ENCODE measurements at regions not wholly inside any gene's neighbourhood (a gene's known extent, or its start where the extent isn't known, plus 50 kb on each side); places are given as distances from the start of the nearest gene placed in this dataset.

DNA sequence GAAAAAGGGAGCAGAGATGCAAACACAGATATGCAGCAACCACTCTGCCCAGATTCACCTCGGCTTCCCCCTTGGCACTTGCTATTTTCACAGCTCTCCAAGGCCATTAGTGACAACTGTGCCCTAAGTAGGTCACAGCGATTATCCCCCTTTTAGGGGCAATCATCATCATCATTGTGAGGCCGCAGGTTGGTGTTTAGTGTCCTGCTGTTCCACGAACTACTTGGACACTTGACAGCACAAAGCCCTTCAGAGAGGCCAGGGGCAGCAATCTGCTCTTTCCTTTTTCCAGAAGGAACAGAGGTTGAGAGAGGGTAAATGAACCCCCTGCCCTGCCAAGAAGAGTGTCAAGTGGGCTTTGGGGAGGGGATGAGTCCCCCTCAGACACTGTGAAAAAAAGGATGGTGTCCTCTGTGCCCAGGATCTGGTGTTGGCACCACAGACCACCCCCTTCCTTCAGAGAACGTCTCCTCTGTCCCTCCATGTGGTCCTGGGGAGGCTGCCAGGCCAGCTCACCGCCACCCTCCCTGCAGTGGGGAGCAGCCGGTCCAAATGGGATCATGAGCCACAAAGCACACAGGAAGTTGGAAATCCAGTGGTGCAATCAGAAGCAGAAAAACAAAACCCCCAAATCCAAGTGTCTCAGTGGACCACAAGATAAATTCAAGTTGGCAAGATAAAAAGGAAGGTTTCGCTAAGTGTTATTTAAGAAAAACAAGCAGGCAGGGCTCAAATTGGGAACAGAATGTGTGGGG, 78.4 kb upstream of the MED9 start:
- no peak for DNase-seq

DNA sequence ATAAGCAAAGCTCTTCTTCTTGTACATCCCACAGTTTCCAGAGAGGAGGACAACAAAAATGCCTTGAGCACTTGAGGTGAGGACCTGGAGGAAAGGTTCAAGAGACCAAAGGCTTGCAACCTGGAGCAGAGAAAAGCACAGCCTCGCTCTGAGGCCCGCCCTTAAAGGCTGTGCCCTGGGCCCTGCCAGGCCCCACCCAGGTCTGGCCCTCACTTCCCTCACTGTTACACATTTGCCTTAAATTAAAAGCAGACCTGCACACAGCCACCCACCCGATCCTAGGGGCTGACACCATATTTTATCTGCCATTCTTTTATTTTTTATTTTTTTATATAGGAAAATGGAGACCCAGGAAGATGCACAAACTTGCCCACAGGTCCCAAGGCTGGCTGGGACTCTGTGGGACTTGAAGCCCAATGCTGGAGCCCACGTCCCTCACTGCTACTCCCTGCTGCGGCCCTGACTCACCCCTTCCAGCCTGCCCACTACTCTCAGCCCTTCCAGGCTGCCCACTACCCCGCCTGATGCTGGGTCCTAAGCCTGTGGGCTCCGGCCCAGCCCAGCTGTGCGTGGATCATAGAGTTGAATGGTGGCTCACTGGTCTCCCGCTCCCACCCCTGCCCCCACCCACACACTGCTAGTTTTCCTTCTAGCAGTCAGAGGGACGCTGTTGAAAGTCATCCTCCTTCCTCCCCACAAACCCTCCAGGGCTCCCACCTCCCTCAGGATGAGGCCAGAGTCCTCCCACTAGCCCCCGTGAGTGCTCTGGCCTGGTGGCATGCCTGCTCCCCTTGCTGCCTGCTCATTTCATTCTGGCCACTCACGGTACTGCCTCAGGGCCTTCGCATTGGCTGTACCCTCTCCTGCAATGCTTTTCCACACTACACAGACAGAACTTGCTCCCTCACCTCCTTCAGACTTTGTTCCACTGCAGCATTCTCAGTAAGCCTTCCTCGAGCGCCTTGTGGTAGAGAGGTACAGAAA, 77.6 kb upstream of the MED9 start:
- no peak for DNase-seq

DNA sequence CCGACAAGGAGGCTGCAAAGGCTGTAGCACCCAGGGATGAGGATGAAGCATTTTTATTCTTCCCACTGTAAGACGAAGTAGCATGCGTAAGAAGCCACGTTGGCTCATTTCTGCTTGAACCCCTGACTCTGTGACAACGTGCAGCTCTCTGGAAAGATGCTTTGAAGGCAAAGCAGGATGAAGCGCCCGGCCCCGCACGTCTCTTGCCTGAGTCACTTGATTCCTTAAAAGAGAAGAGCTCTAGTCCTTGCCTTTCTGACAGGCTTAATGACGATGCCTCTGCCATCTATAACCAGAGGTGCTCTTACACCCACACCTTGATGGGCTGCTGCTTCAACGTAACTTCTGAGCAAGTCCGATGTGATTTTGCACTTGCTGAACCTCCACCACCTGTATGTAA, 76.7 kb upstream of the MED9 start:
- DNase-seq = no peak

DNA sequence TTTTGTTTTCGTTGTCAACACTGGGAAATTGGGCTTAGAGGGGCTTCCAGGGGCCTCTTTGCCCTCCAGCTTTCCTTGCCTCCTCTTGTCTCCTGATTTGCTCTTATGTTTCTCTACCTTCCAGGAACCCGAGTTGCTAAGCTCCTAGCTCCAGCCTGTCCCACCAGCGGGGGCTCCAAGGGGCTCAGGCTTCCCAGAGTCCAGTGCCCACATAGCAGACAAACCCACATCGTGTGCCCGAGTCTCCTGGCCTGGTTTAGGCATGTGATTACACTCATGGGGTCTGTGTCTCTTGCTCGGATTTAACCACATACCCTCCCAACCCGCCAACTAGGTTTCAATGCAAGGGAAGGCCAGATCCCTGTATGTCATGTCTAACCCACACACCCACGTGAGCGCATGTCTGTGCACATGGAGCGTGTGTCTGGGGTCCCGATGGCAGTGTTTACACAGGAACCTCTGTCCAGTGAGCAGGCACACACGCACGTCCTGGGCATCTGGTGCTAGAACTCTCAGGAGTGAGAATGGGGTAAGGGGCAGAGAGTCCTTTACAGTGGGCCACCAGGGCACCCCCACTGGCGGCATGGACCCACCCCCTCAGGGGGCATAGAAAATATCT, 76.1 kb upstream of the MED9 start:
- no peak for DNase-seq

DNA sequence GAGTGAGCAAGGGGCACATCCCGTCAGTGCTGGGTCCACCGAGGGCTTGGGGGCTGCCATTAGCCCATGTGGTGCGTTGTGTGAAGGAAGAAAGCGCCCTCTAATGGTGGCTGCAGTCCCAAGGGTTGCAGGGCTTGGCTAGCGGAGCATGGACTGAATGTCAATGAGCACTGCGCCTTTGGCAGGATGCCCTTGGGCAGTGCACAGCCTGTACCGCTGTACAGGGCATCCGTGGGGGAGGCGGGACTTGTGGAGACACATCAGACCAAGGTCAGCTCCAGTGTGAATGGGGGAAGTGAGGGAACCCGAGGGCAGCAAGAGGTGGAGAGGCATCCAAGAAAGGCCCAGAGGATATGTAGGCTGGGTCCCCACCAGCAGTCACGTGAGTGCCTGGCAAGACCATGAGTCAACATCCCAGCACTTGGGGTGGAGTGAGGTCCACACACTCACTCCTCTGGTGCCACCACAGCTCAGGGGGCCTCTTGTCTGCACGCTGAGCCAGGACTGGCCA, 75.5 kb upstream of the MED9 start:
- peak in 1 of 2 experiments; percentile 31 for DNase-seq

DNA sequence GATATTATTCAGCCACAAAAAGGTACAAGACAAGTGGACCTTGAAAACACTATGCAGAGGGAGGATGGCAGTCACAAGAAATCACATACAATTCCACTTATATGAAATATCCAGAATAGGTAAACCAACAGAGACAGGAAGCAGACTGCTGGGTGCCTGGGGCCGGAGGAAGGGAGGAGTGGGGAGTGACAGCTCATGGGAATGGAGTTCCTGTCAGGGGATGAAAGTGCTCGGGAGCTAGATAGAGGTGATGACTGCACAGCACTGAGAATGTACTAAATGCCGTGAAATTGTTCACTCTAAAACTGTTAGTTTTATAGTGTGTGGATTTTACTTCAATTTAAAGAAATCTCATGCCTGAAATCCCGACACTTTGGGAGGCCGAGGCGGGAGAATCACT, 74.2 kb upstream of the MED9 start:
- DNase-seq = no peak

DNA sequence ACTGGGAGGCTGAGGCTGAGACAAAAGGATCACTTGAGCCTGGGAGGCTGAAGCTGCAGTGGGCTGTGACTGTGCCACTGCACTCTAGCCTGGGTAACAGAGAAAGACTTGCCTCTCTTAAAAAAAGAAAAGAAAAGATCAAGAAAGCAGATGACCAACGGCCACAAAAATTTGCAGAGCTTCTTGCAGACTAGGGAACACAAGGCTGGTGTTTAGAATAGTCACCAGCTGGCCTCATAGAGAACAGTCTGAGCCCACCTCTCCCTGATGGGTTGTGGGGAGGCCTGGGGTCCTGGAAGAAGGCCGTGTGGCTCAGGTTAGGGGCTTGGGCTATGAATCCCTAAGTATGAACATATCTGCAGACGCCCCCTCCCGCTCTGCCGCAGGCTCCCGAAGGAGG, 73.7 kb upstream of the MED9 start:
- DNase-seq = no peak

DNA sequence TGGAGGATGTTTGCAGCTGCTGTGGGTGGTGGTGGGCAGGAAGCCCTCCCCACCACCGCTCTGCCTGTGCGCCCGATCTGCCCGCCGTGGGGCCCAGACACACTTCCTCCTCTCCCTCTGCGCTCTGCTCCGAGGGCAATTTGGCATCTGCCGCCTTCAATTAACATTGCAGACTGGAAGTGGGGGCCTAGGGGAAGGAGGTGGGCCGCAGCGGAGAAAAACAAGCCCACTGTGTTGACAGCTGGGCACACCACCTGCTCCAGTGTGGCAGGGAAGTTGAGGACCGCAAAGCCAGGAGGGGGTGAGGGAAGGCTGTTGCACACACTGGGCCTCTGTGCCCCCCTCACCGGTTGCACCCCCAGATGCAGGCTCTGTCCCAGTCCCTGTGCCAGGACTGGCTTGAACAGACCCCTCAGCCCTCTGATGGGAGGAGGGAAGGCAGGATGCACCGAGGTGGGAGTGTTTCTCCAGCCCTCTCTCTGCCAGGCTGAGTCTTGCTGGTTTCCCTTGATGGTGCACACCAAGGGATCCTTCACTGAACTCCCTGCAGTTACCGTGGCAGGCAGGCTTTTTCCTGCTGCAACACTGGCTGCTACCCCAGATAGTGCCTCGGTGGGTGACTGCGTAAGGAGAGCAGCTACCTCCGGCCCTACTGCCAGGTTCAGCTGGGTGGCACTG, 72.8 kb upstream of the MED9 start:
- peak; percentile 52 to 59 for DNase-seq

DNA sequence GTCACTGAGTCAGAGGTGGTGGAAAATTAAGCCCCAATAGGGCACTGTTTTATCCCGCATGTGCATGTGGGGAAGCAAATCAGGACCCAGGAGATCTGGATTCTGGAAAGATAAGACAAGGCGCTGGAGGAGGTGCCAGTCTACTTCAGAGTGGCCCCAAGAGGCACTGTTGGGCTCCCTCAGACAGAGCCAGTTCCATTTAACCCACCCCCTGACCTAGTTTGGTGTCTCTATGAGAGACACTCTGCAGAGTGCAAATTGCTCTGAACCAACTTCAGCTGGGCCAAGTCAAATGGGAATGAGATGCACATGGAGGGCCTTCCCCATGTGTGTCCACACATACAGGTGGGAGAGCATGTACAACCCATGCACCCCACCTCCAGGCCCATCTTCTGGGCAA, 71.1 kb upstream of the MED9 start:
- DNase-seq = no peak

DNA sequence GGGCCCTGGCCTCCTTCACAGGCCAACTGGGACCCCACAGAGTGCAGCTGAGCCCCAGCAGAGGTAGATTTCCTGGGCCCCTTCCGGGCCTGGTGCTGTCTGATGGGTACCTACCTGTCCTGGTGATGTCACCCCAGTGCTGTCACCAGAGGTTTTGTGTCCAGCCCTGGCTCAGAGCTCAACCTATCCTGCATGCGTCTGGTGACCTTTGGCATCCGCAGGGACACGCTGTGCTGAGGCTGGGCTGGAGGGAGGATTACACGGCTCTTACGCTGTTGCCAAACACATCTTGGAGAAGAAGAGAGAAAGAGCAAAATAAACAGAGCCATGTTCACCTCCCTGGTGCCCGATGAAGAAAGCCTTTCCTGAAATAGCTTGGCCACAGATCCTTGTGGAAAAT, 70.6 kb upstream of the MED9 start:
- no peak for DNase-seq

DNA sequence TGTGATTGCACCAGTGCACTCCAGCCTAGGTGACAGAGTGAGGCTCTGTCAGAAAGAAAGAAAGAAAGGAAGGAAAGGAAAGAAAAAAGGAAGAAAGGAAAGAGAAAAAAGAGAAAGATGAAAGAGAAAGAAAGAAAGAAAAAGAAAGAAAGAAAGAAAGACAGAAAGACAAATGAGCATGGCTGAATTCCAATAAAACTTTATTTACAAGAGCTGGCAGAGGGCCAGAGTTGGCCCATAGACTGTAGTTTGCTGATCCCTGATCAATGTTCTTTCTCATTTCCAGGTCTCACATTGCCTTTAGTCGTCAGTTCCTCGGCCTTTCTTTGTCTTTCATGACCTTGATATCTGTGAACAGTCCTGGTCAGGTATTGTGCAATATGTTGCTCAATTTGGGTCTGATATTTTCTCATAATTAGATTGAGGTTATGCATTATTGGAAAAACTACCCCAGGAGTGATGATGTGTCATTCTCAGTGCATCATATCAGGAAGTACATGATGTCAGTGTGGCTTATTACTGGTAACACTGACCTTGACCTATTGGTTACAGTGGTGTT, 68.5 kb upstream of the MED9 start:
- DNase-seq = no peak

DNA sequence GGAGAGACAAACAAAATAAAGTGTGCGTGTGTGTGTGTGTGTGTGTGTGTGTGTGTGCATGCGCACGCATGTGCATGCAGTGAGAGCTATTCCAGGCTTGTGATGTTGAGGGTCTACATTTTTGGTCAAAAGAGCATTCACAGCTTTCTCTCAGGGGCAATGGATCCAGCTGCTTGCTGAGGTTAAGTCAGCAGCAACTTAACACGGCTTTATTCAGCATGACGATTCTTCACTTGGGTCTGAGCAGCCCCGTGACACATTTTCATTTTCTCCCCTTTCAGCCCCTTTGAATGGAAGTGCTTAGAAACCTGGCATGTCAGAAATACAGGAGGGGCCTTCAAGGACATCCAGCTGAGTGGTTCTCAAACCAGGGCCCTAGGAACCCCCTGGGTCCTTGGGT, 66.4 kb upstream of the MED9 start:
- no peak for DNase-seq

DNA sequence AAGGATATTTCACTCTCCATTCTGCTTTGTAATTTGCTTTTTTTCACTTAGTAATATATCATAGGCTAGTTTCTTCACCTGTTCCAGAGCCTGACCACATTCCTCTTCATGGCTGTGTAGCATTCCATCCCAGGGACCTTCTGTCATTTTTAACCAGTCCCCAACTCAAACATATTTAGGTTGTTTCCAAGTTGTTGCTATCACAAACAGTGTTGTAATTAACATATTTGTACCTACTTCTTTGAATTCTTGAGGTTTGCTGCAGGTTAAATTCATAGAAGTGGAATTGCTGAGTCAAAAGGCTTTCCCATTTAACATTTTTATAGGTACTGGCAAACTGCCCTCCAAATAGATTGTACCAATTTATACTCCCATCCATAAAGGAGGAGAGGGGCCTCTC, 65.1 kb upstream of the MED9 start:
- DNase-seq = no peak

DNA sequence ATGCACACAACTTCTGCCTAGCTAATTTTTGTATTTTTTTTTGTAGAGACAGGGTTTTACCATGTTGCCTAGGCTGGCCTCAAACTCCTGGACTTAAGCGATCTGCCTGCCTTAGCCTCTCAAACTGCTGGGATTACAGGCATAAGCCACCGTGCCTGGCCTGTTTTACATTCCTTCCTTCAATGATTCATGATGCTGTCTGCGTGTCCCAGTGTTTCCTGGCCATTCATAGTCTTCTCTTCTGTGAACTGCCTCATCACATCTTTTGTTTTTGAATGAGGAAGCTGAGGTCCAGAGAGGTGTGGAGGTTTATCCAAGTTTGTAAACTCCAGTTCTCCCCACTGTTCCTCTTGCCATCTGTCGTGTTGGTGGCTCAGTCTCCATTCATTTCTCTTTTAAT, 64.5 kb upstream of the MED9 start:
- DNase-seq = no peak

DNA sequence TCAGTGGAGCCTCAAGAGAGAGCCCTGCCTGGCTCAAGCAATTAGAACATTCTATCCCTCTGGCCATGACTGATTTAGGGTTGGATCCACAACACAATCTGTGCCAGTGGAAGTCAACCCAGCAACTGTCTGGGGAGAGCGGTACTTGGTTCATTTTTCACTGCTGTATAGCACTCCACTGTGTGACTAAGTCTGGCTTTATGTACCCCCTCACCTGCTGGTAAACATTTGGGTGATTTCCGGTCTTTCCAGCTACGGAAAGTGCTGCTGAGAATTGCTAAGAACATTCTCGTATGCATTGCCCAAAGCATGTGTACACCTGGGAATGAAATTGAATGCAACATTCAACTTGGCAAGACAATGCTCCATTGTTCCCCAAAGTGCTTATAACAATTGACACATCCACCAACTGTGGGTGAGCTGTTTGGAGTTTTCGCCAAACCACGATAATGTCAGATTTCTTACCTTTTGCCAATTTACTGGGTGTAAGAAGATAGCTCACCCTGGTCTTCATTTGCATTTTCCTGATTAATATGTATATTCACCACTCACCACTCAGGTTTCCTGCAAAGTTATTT, 63.5 kb upstream of the MED9 start:
- DNase-seq = no peak

DNA sequence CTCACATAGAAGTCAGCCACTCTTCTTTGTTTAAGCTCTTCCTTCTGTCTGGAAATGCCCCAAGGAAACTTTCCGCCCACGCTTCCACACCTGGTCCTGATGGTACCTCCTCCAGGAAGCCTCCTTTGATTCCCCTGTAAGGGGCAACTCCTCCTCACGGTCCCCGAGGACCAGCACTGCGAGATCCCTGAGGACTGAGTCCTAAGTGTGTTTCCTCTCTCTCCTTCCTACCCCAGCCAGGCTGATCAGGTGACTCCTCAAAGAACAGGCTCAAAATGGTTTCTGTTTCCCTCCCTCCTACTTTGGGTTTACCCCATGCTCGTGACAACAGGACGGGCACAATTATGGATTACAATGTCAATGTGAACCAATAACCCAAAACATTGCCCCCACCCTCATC, 63.0 kb upstream of the MED9 start:
- no peak for DNase-seq

DNA sequence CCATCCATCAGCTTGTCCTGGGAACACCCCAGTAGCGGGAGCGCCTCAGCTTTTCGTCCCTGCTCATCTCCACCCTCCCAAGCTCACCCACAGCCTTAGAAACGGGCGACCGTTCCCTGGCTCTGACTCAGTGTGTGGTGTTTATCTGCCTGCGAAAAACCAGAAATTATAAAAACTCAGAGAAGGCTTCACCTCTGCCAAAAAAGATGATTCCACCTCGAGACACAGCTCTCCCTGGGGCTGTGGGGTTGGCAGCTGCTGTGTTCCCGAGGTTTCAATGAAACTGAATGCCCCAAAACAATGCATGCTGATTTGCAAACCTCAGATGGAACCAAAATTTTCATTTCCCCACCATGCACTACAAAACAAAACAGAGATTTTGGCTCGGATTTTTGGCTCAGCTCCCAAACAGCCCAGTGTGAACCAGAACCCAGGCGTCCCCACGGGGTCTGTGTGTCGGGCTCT, 62.4 kb upstream of the MED9 start:
- DNase-seq = no peak

DNA sequence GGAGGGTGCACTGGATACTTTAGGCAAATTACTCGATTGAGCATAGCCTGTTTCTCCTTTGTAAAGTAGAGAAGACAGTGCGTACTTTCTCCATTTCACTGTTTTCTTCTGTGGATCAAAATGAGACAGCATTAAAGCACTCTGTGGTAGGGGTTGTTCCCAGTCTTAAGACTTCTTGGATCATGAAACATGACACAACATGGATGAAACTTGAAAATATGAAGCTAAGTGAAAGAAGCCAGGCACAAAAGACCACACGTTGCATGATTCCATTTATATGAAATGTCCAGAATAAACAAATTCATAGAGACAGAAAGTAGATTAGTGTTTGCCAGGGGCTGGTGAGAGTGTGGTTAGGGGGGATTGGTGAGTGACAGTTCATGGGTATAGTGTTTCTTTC, 61.8 kb upstream of the MED9 start:
- no peak for DNase-seq

DNA sequence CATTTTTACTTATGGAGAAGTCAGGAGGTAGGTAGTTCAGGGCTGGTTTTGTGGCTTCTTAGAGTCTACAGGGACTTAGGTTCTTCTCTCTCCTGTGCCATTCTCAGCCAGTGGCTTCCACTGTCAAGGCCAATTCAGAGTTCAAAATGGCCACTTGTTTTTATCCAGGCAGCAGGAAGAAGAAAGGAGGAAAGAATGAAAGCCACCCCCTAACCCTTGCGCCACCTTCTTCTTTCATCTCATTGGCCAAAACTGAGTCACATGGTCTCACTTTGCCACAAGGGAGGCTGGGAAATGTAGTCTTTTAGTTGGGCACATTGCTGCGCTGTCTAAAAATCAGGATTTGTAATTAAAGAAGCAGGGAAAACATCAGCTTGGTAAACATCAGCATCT, 60.8 kb upstream of the MED9 start:
- peak; percentile 38 to 48 for DNase-seq

DNA sequence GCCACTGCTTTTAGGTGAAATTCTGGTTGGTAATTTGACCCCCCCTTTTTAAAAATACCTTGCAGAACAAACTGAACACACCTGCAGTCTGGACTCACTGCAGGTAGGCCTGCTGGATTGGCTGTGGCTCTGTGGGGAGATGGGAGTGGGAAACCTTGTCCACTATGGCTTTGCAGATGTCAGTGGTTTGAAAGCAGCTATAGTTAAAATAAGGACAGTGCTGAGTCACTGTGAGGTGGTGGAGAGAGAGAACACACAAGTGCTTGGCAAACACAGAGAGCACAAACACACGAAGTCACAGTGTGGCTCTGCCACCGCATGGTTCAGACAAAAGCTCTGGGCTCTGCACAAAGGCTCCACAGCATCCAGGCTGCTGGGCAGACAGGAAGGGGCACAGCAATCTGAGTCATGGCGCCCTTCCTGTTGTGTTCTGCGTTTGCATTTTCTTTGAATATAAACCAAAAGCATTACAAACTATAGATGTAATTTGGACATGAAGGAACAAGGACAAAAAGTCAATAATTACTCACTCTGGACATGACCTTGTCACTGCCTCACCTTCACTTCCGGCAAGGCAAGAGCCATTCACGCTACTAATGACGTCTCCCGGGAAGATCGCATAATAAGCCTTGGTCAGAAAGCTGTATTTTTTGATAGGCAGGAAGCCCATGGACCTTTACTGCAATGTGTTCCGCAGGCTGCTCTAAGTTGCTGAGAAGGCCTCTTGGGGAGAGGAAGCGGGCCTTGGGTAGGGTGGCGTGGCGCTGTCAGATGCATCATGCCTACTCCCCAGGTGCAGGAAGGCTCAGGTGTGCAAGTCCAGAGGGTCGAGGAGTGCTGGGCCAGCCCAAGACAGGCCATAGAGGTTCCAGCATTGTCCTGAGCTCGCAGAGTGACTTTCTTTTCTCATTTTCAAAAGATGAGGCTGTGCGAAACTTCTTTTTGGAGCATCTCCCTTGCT, 60.1 kb upstream of the MED9 start:
- peak in 1 of 2 experiments; percentile 48 for DNase-seq

DNA sequence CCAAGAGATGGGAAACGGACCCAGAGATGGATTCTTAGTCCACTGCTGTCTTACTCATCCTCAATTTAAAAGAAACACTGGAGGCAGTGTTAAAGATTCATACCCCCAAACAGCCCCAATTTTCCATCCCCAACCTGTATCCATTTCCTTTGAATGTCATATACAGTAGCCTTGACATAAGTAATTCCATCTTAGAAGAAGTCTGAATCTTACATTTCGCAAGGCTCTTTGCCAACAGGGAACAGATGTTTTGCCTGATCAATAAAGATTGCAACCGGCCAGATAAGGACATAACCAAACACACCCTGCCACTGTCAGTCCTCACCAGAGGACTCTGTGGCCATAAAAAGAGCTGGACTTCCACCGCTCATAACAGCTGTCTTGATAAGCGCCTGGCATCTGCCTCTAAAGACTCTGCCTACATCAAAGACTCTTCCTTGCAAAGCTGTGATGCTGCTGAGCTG, 59.0 kb upstream of the MED9 start:
- DNase-seq = no peak
